K562 (cell line): ENCODE measurements at regions not wholly inside any gene's neighbourhood (a gene's known extent, or its start where the extent isn't known, plus 50 kb on each side); places are given as distances from the start of the nearest gene placed in this dataset.

Experiments used
- ATAC-seq: fragments of 200-7000 bp; cut with Tn5 transposase; 3 replicates; pipeline ENCODE4 v1.9.1; 2020; ENCODE audit warnings: moderate library complexity
- BruUV-seq: library from RNA; stranded (reverse); fragments of 400-500 nt; replicated peaks from 2 replicates; lab custom pipeline; 2021; lab: Mats Ljungman, UMichigan
- CTCF ChIA-PET: fragments of 300-600 bp; formaldehyde crosslinking; extraction: SDS; loops from one replicate; lab custom pipeline; 2021; ENCODE audit warnings: low intra/inter-chr PET ratio; lab: Yijun Ruan, JAX
- POLR2A ChIA-PET: fragments of 300-600, 350-650 bp; sonication (Branson Sonifier 250); formaldehyde crosslinking; extraction: SDS; loops from one replicate; lab custom pipeline; 2021; ENCODE audit warnings: antibody characterized with exemption, inconsistent platforms; lab: Yijun Ruan, JAX
- DNase-seq, 4 experiments: peaks; one replicate each; pipeline versions ENCODE4 v3.0.0 to v3.0.0-alpha.2; 2011 to 2018; ENCODE audit warnings: low spot score in 3 of 4, mixed read lengths in 3 of 4; ENCODE audit errors: extremely low read depth in 1 of 4
- FAIRE-seq: peaks from 2 replicates; lab custom pipeline; 2011; peaks lifted over from hg19 to GRCh38; lab: Jason Lieb, UNC
- H2AFZ ChIP-seq: 2 replicates; pipeline ENCODE4 v1.6.0; 2011; ENCODE audit warnings: low read depth, low read length, control low read depth, inconsistent platforms
- H3K27ac ChIP-seq: fragments of 200-600 bp; 3 replicates; pipeline ENCODE4 v1.8.0; 2011; ENCODE audit warnings: low read depth, mild to moderate bottlenecking, control low read depth, inconsistent platforms, low read length, moderate library complexity, mixed read lengths; ENCODE audit errors: extremely low read depth
- H3K27me3 ChIP-seq, 2 experiments: fragments of 300-600 bp in 1 of 2; 2 replicates in 1 of 2; 3 replicates in 1 of 2; pipeline versions ENCODE4 v1.6.0 to v1.8.0; 2011; ENCODE audit warnings: inconsistent platforms in 2 of 2, low read length in 2 of 2, mild to moderate bottlenecking in 1 of 2, mixed read lengths in 1 of 2, moderate library complexity in 1 of 2; ENCODE audit not compliant: control insufficient read depth in 2 of 2, insufficient read depth in 2 of 2
- H3K36me3 ChIP-seq: fragments of 300-600 bp; 3 replicates; pipeline ENCODE4 v1.8.0; 2011; ENCODE audit warnings: mild to moderate bottlenecking, low read length, inconsistent platforms; ENCODE audit not compliant: control insufficient read depth, insufficient read depth
- H3K4me1 ChIP-seq, 2 experiments: fragments of 200-600 bp in 1 of 2; replicated peaks in 1 of 2; 2 replicates in 1 of 2; 3 replicates in 1 of 2; pipeline versions ENCODE4 v1.5.1 to v1.8.0; 2011; ENCODE audit warnings: inconsistent platforms in 2 of 2, low read length in 2 of 2, mild to moderate bottlenecking in 1 of 2, mixed read lengths in 1 of 2, moderate library complexity in 1 of 2; ENCODE audit not compliant: control insufficient read depth in 2 of 2, insufficient read depth in 2 of 2
- H3K4me2 ChIP-seq: 2 replicates; pipeline ENCODE4 v1.6.1; 2011; ENCODE audit warnings: low read length, control low read depth, inconsistent platforms, mixed read lengths; ENCODE audit not compliant: insufficient read depth
- H3K4me3 ChIP-seq: fragments of 200-600 bp; sonication (generic), shearing (Covaris generic); 2 replicates; pipeline ENCODE4 v1.5.1; 2016; ENCODE audit warnings: control low read depth, inconsistent platforms
- H3K79me2 ChIP-seq: fragments of 200-600 bp; 3 replicates; pipeline ENCODE4 v1.8.0; 2011; ENCODE audit warnings: low read length, inconsistent platforms; ENCODE audit not compliant: control insufficient read depth, insufficient read depth
- H3K9ac ChIP-seq, 2 experiments: 2 replicates each; pipeline versions ENCODE4 v1.6.0 to v1.6.1; 2011; ENCODE audit warnings: low read depth in 2 of 2, low read length in 2 of 2, control low read depth in 1 of 2, inconsistent platforms in 1 of 2, mild to moderate bottlenecking in 1 of 2, mixed read lengths in 1 of 2; ENCODE audit not compliant: insufficient read depth in 1 of 2
- H3K9me1 ChIP-seq: one replicate; pipeline ENCODE4 v1.6.0; 2011; ENCODE audit warnings: inconsistent platforms, mild to moderate bottlenecking, low read length, moderate library complexity; ENCODE audit not compliant: control insufficient read depth, insufficient read depth
- H3K9me3 ChIP-seq: replicated peaks from 2 replicates; pipeline ENCODE4 v1.5.1; 2011; ENCODE audit warnings: low read depth, low read length, inconsistent platforms; ENCODE audit not compliant: control insufficient read depth, insufficient read depth
- H4K20me1 ChIP-seq: replicated peaks from 2 replicates; pipeline ENCODE4 v1.6.1; 2011; ENCODE audit warnings: low read length, inconsistent platforms, mixed read lengths; ENCODE audit not compliant: control insufficient read depth, insufficient read depth
- DDX20 ChIP-seq: fragments of 450-650 bp; IDR thresholded peaks from 2 replicates; pipeline ENCODE4 v1.6.1; 2016; ENCODE audit warnings: missing genetic modification characterization, low read depth, mild to moderate bottlenecking, missing compliant biosample characterization, moderate library complexity
- HDAC2 ChIP-seq: fragments of 450-650 bp; IDR thresholded peaks from 2 replicates; pipeline ENCODE4 v1.6.1; 2016; ENCODE audit warnings: mild to moderate bottlenecking
- PML ChIP-seq: IDR thresholded peaks from 2 replicates; pipeline ENCODE4 v1.6.1; 2012; ENCODE audit warnings: low read length, inconsistent platforms
- TRIM25 ChIP-seq: fragments of 450-650 bp; IDR thresholded peaks from 2 replicates; pipeline ENCODE4 v1.7.0; 2016; ENCODE audit warnings: borderline replicate concordance
- WGBS: fragments of 100-300 bp; shearing (Covaris generic); methylation state at CpG from one replicate; pipeline ENCODE4 v1.1.6; 2016; ENCODE audit warnings: low coverage, mixed read lengths; ENCODE audit not compliant: insufficient coverage; ENCODE audit errors: missing lambda C conversion rate; 5-methylcytosine and 5-hydroxymethylcytosine counted together
- in situ Hi-C: fragments of 300-500 bp; cut with MboI; formaldehyde crosslinking; loops from 4 replicates; pipeline ENCODE4 v1.15.0; 2018; ENCODE audit warnings: inconsistent platforms, mixed read lengths
- intact Hi-C: fragments of 100-400 bp; cut with micrococcal nuclease; formaldehyde crosslinking; loops from 2 replicates; pipeline ENCODE4 v1.14.2; 2022
- TF ChIP-seq, protein P1 (sequence below): fragments of 250-450 bp; sonication (Bioruptor Pico); IDR thresholded peaks from 2 replicates; pipeline ENCODE4 v1.5.0; 2021; ENCODE audit warnings: mild to moderate bottlenecking, borderline replicate concordance

- no peak overlapping the region for H3K4me2 ChIP-seq
- TF ChIP-seq HDAC2 (no peak), TRIM25 (no peak), DDX20 (tag) (no peak), PML (no peak)
- TF ChIP-seq, protein P1, sequence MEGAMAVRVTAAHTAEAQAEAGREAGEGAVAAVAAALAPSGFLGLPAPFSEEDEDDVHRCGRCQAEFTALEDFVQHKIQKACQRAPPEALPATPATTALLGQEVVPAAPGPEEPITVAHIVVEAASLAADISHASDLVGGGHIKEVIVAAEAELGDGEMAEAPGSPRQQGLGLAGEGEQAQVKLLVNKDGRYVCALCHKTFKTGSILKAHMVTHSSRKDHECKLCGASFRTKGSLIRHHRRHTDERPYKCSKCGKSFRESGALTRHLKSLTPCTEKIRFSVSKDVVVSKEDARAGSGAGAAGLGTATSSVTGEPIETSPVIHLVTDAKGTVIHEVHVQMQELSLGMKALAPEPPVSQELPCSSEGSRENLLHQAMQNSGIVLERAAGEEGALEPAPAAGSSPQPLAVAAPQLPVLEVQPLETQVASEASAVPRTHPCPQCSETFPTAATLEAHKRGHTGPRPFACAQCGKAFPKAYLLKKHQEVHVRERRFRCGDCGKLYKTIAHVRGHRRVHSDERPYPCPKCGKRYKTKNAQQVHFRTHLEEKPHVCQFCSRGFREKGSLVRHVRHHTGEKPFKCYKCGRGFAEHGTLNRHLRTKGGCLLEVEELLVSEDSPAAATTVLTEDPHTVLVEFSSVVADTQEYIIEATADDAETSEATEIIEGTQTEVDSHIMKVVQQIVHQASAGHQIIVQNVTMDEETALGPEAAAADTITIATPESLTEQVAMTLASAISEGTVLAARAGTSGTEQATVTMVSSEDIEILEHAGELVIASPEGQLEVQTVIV = no peak
- TF ChIP-seq, all 486 proteins: peak for 0
- ChIA-PET CTCF (no interaction called here), POLR2A (interaction anchor here (1.1 kb wide), 1 partner anchor 11 kb away, joined by 3 read pairs; no protein-coding TSS in a partner anchor)
- 0% methylated on average over 9 of the region's 9 CpGs for WGBS
- H3K4me3 ChIP-seq = no peak overlapping the region
- no peaks in the 10 kb centered on the region for H3K9me1 ChIP-seq
- DNase-seq (no peak), FAIRE-seq (no peak), ATAC-seq (no peak)
- H3K9me3 ChIP-seq = no peaks in the 10 kb centered on the region
- no peaks in the 10 kb centered on the region for H4K20me1 ChIP-seq
- no peaks in the 10 kb centered on the region for H3K36me3 ChIP-seq
- no peak overlapping the region for H2AFZ ChIP-seq
- peaks cover 11 to 21% of the 10 kb centered on the region in 2 experiments; a peak in 4 of 5 replicates for H3K27me3 ChIP-seq
- H3K79me2 ChIP-seq = no peaks in the 10 kb centered on the region
- H3K27ac ChIP-seq = no peak overlapping the region
- BruUV-seq = no TSS peak
- in situ Hi-C loops = no loop called here
- H3K4me1 ChIP-seq = no peaks in the 10 kb centered on the region
- intact Hi-C loops = no loop called here
- no peak overlapping the region for H3K9ac ChIP-seq
These were observed 63.8 kb downstream of the MRPL46 start for GRCh38 chr15:88403351-88403791.
